PFSK-1 (cell line): ENCODE measurements at regions not wholly inside any gene's neighbourhood (a gene's known extent, or its start where the extent isn't known, plus 50 kb on each side); places are given as distances from the start of the nearest gene placed in this dataset.

Experiments
- POLR2AphosphoS5 ChIP-seq: IDR thresholded peaks from 2 replicates; pipeline ENCODE4 v1.6.1; 2012; ENCODE audit warnings: low read depth, mild to moderate bottlenecking, control low read depth, low read length, moderate library complexity
- TAF1 ChIP-seq: IDR thresholded peaks from 2 replicates; pipeline ENCODE4 v1.6.1; 2012; ENCODE audit warnings: low read length, control low read depth, borderline replicate concordance; ENCODE audit not compliant: insufficient read depth
- TF ChIP-seq, protein P1 (sequence below), 2 experiments: IDR thresholded peaks; 2 replicates each; pipeline versions ENCODE4 v1.6.1 to v1.8.0; 2011 to 2012; ENCODE audit warnings: low read depth in 2 of 2, low read length in 2 of 2, control low read depth in 1 of 2, inconsistent platforms in 1 of 2, mild to moderate bottlenecking in 1 of 2, moderate library complexity in 1 of 2; ENCODE audit not compliant: insufficient read depth in 1 of 2

DNA sequence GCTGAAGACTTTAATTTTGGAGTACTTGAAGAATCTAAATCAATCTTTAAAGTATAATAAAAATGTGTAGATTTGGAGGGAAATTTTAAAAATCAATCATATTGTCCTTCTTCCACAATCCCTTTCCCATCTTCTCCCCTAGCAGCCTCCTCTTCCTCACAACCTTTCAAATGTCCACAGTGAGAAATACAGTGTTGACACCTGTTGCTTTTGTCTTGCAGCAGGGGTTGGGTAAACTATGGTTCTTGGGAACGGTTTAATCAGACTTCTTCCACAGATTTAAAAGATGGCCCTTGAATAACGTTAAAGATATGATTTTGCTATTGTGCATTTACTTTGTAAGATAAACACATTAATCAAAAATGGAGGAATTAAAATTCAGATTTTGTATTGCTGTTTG lies 113.8 kb upstream of the SLC1A4 start:
- TF ChIP-seq POLR2AphosphoS5 (no peak), TAF1 (no peak)
- TF ChIP-seq, protein P1, sequence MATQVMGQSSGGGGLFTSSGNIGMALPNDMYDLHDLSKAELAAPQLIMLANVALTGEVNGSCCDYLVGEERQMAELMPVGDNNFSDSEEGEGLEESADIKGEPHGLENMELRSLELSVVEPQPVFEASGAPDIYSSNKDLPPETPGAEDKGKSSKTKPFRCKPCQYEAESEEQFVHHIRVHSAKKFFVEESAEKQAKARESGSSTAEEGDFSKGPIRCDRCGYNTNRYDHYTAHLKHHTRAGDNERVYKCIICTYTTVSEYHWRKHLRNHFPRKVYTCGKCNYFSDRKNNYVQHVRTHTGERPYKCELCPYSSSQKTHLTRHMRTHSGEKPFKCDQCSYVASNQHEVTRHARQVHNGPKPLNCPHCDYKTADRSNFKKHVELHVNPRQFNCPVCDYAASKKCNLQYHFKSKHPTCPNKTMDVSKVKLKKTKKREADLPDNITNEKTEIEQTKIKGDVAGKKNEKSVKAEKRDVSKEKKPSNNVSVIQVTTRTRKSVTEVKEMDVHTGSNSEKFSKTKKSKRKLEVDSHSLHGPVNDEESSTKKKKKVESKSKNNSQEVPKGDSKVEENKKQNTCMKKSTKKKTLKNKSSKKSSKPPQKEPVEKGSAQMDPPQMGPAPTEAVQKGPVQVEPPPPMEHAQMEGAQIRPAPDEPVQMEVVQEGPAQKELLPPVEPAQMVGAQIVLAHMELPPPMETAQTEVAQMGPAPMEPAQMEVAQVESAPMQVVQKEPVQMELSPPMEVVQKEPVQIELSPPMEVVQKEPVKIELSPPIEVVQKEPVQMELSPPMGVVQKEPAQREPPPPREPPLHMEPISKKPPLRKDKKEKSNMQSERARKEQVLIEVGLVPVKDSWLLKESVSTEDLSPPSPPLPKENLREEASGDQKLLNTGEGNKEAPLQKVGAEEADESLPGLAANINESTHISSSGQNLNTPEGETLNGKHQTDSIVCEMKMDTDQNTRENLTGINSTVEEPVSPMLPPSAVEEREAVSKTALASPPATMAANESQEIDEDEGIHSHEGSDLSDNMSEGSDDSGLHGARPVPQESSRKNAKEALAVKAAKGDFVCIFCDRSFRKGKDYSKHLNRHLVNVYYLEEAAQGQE (IDR thresholded peaks at IDR 0.05; ENCODE audit: insufficient read depth in 1 of 2, low read depth in 2 of 2, low read length in 2 of 2), result no peak
